DND-41 (cell line): ENCODE measurements at regions not wholly inside any gene's neighbourhood (a gene's known extent, or its start where the extent isn't known, plus 50 kb on each side); places are given as distances from the start of the nearest gene placed in this dataset.

Source experiments
- CTCF ChIP-seq: IDR thresholded peaks from 2 replicates; pipeline ENCODE4 v1.5.1; 2012; ENCODE audit warnings: borderline replicate concordance, low read length, moderate library complexity, mild to moderate bottlenecking; ENCODE audit not compliant: poor library complexity, severe bottlenecking; ENCODE audit errors: extremely low read depth
- EZH2 ChIP-seq: IDR thresholded peaks from 3 replicates; pipeline ENCODE4 v1.6.1; 2012; ENCODE audit warnings: borderline replicate concordance, low read depth, mild to moderate bottlenecking, moderate library complexity, low read length, inconsistent platforms; ENCODE audit not compliant: severe bottlenecking

GRCh38 chr6:106860940-106861339, 113.6 kb downstream of the CD24 start:
- no peak for TF ChIP-seq CTCF
- no peak for TF ChIP-seq EZH2
